NCI-H2107 (cell line): ENCODE measurements at regions not wholly inside any gene's neighbourhood (a gene's known extent, or its start where the extent isn't known, plus 50 kb on each side); places are given as distances from the start of the nearest gene placed in this dataset.
"Not testable (repeated sequence)": the region's sequence is repeated elsewhere in the genome, so short reads cannot be mapped to it uniquely, and the experiment has no call there.

Source experiments
- DNase-seq: peaks from one replicate; lab custom pipeline; 2025; lab: John Stamatoyannopoulos, UW

DNA sequence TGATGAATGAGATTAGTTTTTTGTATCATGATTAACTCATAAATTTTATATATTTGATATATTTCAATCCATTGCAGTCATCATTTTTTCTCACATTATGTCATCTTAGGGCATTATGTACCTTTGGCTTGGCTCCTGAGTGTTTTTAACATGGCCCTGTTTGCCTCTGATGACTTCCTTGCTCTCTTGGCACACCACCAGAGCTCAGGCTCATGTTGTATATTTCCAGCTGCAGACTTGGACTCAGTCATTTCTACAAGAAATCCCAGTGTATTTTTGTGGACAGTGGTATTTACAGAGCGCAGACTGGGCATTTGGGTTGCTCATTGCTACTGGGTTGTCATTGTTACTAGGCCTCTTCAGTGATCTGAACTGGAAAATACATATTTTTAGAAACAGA is 188.5 kb downstream of the ADRA2A start:
- no peak for DNase-seq

DNA sequence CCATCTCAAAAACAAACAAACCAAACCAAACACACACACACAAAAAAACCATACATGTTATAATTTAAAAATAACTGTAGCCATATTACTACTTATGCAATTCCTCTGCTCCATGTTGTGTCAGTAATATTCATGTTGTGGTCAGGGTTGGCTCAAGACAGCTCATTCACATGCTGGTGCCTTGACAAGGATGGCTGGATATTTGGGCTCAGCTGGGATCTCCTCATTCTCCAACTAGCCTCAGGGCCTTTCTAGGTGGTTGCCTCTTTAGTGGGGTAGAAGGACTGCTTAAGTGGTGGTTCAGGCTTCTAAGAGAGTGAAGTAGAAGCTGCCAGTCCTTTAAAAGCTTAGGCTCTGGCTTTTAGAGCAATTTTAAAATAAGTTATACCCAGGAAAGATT is 189.3 kb downstream of the ADRA2A start:
- DNase-seq = no peak

GRCh38 chr10:111267673-111268072 is 190.8 kb downstream of the ADRA2A start:
- DNase-seq = no peak

DNA sequence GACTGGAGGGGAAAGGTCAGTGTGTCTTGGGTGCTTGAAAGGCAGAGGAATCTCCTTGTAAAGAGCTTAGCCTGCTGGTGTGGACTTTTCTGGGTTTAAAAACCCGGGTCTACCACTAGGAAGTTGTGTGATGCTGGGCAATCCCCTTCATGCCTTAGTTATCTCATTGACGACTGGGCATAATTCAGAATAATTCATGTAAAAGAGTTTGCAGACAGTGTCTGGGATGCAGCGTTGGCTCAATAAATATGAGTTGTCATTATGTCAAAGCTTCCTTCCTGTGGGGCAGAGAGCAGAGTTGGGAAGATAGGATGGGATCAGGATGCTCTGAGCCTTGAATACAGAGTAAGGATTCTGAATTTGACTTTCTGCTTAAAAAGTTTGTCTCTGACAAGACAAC is 196.4 kb downstream of the ADRA2A start:
- DNase-seq = no peak

GRCh38 chr10:111273635-111274034 is 196.8 kb downstream of the ADRA2A start:
- no peak for DNase-seq

DNA sequence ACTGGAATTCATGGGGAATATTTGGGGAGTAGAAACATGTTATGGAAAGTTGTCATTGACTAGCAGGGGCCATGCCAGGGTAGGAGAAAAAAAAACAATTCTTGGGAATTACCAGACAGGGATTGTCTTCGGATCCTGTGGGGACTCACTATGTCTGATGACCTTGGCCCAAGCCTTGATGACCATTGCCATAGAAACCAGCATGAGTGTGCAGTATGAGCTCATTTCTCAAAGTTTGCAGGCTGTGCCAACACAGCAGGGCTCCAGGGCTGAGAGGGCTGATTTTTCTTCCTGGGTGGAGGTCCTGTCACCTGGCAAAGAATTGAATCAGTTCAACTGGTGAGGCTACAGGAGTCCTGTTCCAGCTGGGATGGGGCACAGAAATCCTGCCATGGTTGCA is 198.3 kb downstream of the ADRA2A start:
- no peak for DNase-seq

DNA sequence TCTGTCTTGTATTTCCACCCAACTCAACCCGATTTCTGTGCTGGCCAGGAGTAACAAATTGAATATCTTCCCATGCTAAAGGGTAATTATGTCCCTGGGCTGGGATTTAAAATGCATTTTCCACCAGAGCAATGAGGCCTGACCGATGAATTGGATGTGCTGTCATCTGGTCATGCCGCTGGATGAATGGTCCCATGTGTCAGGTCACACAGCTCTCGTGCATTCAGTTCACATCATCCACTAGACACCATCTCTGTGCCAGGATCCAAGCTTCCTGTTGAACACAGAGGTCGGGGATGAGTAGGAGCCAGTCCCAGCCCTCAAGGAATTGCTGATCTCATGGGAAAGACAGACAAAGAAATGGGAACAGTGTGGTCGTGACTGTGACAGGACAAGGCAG is 200.8 kb downstream of the ADRA2A start:
- DNase-seq = no peak

GRCh38 chr10:111278266-111278665 is 201.4 kb downstream of the ADRA2A start:
- DNase-seq = no peak

GRCh38 chr10:111281516-111281915 is 204.7 kb downstream of the ADRA2A start:
- DNase-seq = no peak

- DNase-seq = no peak
Observed at GRCh38 chr10:111289461-111289860, 212.6 kb downstream of the ADRA2A start.

GRCh38 chr10:111290649-111291048 is 213.8 kb downstream of the ADRA2A start:
- DNase-seq = no peak

DNA sequence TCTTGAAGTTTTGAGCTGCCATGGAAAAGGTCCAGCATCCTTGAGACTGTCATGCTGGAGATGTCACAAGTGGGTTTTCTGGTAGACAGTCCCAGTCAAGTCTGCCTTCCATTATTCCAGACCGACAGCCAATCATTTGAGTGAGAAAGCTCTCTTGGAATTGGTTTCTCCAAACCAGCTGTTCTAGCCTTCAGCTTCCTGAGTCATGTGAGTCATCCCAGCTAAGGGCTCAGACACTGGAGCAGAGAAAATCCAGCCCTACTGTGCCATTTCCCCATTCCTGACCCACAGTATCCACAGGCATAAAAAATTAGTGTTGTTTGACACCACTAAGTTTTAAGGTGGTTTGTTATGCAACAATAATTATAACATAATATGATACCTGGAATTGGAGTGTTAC is 219.0 kb downstream of the ADRA2A start:
- no peak for DNase-seq

DNA sequence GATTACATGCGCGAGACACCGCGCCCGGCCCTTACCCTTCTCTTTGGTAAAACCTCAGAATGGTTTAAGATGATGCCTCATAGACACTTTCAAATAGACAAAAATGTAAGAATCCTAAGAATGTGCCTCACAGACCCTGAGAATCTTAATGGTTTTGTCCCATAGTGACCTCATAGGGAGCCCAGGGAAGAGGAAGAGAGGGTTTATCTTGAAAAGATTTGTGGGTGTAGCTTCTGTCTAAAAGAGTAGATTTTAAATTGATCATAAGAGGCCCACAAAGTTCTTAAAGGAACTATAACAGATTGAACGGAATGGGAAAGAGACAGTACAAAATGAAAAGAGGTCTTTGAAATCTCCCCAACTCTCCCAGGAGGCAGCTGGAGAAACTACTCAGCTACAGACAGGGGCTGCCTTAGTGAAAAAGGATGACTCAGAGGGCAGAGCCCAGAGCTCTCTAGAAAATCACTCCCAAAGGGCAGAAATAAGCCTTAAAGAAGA is 220.6 kb downstream of the ADRA2A start:
- no peak for DNase-seq

- DNase-seq = no peak
Observed at GRCh38 chr10:111298031-111298430, 221.2 kb downstream of the ADRA2A start.

GRCh38 chr10:111299037-111299436 is 222.2 kb downstream of the ADRA2A start:
- no peak for DNase-seq

GRCh38 chr10:111303887-111304286 is 227.1 kb downstream of the ADRA2A start:
- DNase-seq = no peak

DNA sequence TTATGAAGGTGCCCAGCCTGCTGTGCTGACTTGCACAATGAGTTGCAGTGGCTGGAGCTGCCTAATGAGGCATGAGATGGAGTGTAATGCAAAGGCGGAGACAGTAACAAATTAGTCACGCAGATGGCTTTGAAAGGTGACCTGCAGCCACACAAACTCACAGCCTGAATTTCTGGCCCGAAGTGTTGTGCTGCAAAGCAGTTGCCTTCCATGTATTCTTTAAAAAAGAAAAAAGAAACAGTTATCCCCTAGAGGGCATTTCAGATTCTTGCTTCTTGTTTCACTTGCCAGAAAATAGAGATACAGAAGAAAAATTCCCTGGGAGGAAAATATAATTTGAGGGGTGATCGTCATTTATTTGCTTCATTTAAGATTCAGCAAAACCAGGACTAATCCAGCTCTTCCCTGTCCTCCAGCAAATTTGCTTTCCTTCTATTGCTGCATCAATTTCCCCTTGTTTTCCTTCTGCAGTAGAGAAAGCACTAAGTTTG is 239.9 kb downstream of the ADRA2A start:
- DNase-seq = peak; percentile 5

DNA sequence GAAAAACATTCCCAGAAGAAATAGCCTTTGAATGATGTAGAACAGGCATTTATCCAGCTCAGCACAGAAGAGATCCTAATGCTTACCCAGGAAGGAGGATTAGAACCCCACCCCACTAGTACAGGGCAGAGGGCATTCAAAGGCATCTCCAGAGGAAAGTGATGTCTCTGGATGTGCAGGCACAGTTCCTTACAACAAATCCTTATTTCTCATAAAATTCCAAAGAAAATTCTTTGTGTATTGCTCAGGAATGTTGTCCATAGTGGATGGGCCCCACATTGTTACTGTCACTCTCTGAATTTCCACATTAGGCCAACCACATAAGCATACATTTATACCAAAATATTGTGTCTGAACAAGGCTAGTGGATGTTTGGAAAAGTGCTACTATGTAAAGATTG is 243.0 kb downstream of the ADRA2A start:
- no peak for DNase-seq

DNA sequence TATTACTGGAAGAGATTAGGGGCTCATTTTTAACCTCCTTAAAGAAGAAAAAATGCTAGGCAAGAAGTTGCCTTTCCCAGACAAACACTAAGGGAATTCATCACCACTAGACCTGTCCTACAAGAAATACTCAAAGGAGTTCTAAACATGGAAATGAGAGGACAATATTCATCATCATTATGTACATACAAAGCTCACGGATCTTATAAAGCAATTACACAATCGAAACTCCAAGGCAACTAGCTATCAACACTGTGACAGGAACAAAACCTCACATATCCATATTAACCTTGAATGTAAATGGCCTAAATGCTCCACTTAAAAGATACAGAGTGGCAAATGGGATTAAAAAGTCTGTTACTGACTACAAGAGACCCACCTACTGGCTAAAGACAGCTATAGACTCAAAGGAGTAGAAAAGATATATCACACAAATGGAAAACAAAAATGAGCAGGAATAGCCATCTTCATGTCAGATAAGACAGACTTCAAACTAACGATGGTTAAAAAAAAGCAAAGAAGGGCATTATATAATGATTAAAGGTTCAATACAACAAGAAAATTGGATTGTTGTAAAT is 246.6 kb downstream of the ADRA2A start:
- no peak for DNase-seq

- DNase-seq = not testable (repeated sequence)
Observed at GRCh38 chr10:111332174-111332573, 255.3 kb downstream of the ADRA2A start.

DNA sequence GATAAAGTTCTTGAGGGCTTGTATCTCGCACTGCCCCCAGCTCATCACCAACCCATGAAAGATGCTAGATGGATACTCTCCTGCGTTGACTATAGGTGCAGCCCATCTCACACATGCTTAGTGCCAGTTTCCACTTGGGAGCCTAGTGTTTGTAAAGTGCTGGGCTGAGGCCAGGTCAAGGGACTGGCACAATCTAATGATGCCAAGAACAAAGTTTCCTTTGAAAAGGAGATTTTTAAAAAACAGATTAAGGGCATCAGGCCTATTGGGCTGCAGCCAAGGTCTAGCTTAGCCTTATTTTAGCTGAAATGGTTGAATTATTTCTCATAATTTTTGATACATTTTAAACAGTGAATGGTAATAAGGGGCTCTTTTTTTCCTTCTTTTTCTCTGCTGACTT is 259.0 kb downstream of the ADRA2A start:
- no peak for DNase-seq

GRCh38 chr10:111338035-111338434 is 261.2 kb downstream of the ADRA2A start:
- DNase-seq = no peak

- DNase-seq = no peak
Observed at GRCh38 chr10:111338805-111339204, 262.0 kb downstream of the ADRA2A start.

- DNase-seq = no peak
Observed at GRCh38 chr10:111344804-111345203, 268.0 kb downstream of the ADRA2A start.
